ENCODE measurements at regions not wholly inside any gene's neighbourhood (a gene's known extent, or its start where the extent isn't known, plus 50 kb on each side); places are given as distances from the start of the nearest gene placed in this dataset.

DNA sequence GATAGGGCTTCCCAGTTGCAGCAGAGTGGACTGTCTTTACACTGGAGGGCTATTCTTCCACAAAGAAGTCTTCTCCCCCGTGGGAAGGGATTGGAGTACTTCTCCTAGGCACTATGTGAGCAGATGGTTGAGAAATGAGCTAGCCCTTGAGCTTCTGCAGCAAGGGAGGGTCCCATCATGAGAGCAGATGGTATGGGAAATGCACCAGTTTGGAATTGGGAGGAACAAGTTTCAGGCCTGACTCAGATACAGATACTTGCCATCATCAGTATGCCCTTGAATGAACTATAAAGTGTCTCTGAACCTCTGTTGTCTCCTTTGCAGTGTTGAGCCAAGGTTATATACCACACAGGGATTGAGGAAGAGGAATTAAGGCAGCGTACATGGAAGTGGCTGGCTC lies 757.4 kb downstream of the RNF144A start:
- no peak overlapping the region for H3K4me2 ChIP-seq (ENCODE audit: unreplicated experiment)
- in situ Hi-C loops (cut with MboI), result no loop called here
- no peaks in the 10 kb centered on the region for H3K27me3 ChIP-seq (replicated peaks; ENCODE audit: insufficient read depth)

DNA sequence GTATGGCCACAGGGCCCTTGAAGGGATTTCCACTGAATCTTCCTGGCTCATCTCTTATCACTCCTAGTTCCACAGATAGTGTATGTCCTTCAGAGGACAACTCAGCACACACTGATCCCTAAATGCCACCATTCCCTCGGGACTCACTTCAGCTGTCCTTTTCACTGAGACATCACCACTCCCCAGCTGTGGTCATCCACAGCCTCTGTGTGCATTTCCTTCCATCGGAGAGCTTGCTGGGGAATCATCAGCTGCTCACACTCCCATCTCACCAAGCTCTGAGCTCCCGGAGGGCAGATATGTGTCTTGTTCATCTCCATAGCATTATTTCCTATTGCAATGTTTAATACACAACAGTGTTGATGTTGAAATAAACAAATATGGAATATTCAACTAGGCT lies 759.5 kb downstream of the RNF144A start:
- Histone ChIP-seq H3K9me3 (ENCODE audit: low read depth) (no peaks in the 10 kb centered on the region), H3F3A (ENCODE audit: insufficient read depth) (peaks cover 10% of the 10 kb centered on the region; the same call in 1 of the 2 replicates), H3K36me3 (ENCODE audit: low read depth) (no peaks in the 10 kb centered on the region), H2AFZ (no peak overlapping the region), H3K4me3 (no peak overlapping the region), H3K27ac (no peak overlapping the region), H3K9me2 (ENCODE audit: insufficient read depth) (no peaks in the 10 kb centered on the region), H3K27me3 (replicated peaks; ENCODE audit: insufficient read depth) (no peaks in the 10 kb centered on the region), H3K4me1 (ENCODE audit: insufficient read depth) (peaks cover 11% of the 10 kb centered on the region; the same call in 1 of the 2 replicates), H3K9ac (no peak overlapping the region), H4K20me1 (ENCODE audit: insufficient read depth) (no peaks in the 10 kb centered on the region), H3K79me2 (ENCODE audit: insufficient read depth) (no peaks in the 10 kb centered on the region), H3K4me2 (ENCODE audit: unreplicated experiment) (no peak overlapping the region)
- in situ Hi-C loops (cut with MboI), result no loop called here
- peak; percentile 22 for DNase-seq
- WGBS, 2 experiments (ENCODE audit: low coverage in 1 of 2, low lambda C conversion rate in 2 of 2, missing lambda C conversion rate in 2 of 2), result 79 to 86% methylated on average over 3 of the region's 3 CpGs
- no peak for TF ChIP-seq EZH2phosphoT487 (IDR thresholded peaks at IDR 0.05; ENCODE audit: insufficient read depth, low read depth)
- TF ChIP-seq EZH2 (IDR thresholded peaks at IDR 0.05; ENCODE audit: insufficient read depth, poor library complexity, severe bottlenecking), result no peak

More for the DNA sequence above, 757.4 kb downstream of the RNF144A start:
- WGBS, 2 experiments (ENCODE audit: low coverage in 1 of 2, low lambda C conversion rate in 2 of 2, missing lambda C conversion rate in 2 of 2), result 71 to 72% methylated on average over 2 of the region's 2 CpGs
- Histone ChIP-seq H3K27ac (peak overlapping the region; percentile 7; the same call in 1 of the 2 replicates), H3K9ac (no peak overlapping the region), H3K4me3 (no peak overlapping the region), H3K9me2 (ENCODE audit: insufficient read depth) (no peaks in the 10 kb centered on the region), H3F3A (ENCODE audit: insufficient read depth) (peaks cover 10% of the 10 kb centered on the region; the same call in 1 of the 2 replicates), H3K36me3 (ENCODE audit: low read depth) (no peaks in the 10 kb centered on the region), H4K20me1 (ENCODE audit: insufficient read depth) (no peaks in the 10 kb centered on the region), H3K9me3 (ENCODE audit: low read depth) (no peaks in the 10 kb centered on the region), H3K4me1 (ENCODE audit: insufficient read depth) (peaks cover 17% of the 10 kb centered on the region), H3K79me2 (ENCODE audit: insufficient read depth) (no peaks in the 10 kb centered on the region), H2AFZ (no peak overlapping the region)
- TF ChIP-seq EZH2 (IDR thresholded peaks at IDR 0.05; ENCODE audit: insufficient read depth, poor library complexity, severe bottlenecking) (no peak), EZH2phosphoT487 (IDR thresholded peaks at IDR 0.05; ENCODE audit: insufficient read depth, low read depth) (no peak)
- peak; percentile 46 for DNase-seq

DNA sequence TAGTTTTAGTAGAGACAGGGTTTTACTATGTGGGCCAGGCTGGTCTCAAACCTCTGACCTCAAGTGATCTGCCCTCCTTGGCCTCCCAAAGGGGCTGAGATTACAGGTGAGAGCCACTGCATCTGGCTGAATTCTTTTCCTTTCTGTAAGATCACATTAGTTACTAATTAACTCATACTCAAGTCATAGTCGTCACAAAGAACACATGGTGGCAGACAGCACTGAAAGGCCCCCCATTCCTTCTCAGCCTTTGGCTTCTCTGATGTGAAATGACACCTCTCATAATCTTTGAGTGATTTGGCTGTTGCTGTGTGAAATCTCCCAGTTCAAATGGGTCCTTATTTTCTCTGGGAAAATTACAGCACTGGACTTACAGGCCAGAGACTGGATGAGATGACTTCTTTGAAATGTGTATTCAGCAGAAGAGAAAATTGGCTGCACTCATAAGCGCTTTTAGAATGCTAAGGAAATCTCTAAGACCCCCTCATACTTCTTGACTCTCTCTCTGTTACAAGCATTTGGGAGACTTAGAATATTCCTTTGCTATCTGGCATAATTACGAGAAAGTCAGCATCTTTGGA lies 764.8 kb downstream of the RNF144A start:
- no peak overlapping the region for H3K27ac ChIP-seq
- no peaks in the 10 kb centered on the region for H3K9me2 ChIP-seq (ENCODE audit: insufficient read depth)
- H2AFZ ChIP-seq, result no peak overlapping the region
- 94 to 98% methylated on average over 3 of the region's 3 CpGs for WGBS, 2 experiments (ENCODE audit: low coverage in 1 of 2, low lambda C conversion rate in 2 of 2, missing lambda C conversion rate in 2 of 2)
- no peaks in the 10 kb centered on the region for H3K79me2 ChIP-seq (ENCODE audit: insufficient read depth)
- H3K4me2 ChIP-seq (ENCODE audit: unreplicated experiment), result no peak overlapping the region
- no peaks in the 10 kb centered on the region for H3K27me3 ChIP-seq (replicated peaks; ENCODE audit: insufficient read depth)
- in situ Hi-C loops (cut with MboI), result no loop called here
- DNase-seq, result no peak
- peaks cover 17% of the 10 kb centered on the region for H3K4me1 ChIP-seq (ENCODE audit: insufficient read depth)
- no peak overlapping the region for H3K4me3 ChIP-seq
- H3F3A ChIP-seq (ENCODE audit: insufficient read depth), result peaks cover 13% of the 10 kb centered on the region
- no peaks in the 10 kb centered on the region for H3K9me3 ChIP-seq (ENCODE audit: low read depth)
- no peaks in the 10 kb centered on the region for H4K20me1 ChIP-seq (ENCODE audit: insufficient read depth)
- H3K36me3 ChIP-seq (ENCODE audit: low read depth), result no peaks in the 10 kb centered on the region
- no peak for TF ChIP-seq EZH2phosphoT487 (IDR thresholded peaks at IDR 0.05; ENCODE audit: insufficient read depth, low read depth)
- TF ChIP-seq EZH2 (IDR thresholded peaks at IDR 0.05; ENCODE audit: insufficient read depth, poor library complexity, severe bottlenecking), result no peak
- no peak overlapping the region for H3K9ac ChIP-seq

DNA sequence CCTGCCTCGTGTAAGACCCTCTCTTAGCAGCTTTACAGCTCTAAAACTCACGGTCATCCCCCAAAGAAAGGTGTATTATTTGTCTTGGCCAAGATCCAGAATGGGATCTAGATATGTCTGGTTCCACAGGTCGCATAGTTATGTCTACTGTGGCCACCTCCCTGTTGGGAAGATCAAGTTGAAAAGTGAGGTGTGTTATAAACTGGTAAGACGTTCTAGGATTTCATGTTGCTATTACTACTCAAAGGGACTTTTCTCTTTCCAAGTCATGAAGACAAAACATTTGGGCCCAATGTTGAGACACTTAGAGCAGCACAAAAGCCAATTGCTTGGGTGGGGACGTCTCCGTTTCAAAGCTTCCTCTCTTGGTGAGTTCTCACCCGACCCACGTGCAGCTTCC lies 766.0 kb downstream of the RNF144A start:
- no peaks in the 10 kb centered on the region for H3K36me3 ChIP-seq (ENCODE audit: low read depth)
- H3K9ac ChIP-seq, result no peak overlapping the region
- peaks cover 13% of the 10 kb centered on the region for H3F3A ChIP-seq (ENCODE audit: insufficient read depth)
- WGBS, 2 experiments (ENCODE audit: low coverage in 1 of 2, low lambda C conversion rate in 2 of 2, missing lambda C conversion rate in 2 of 2), result 84% methylated on average over 8 of the region's 8 CpGs
- H3K9me2 ChIP-seq (ENCODE audit: insufficient read depth), result no peaks in the 10 kb centered on the region
- no peaks in the 10 kb centered on the region for H3K9me3 ChIP-seq (ENCODE audit: low read depth)
- H4K20me1 ChIP-seq (ENCODE audit: insufficient read depth), result no peaks in the 10 kb centered on the region
- in situ Hi-C loops (cut with MboI), result no loop called here
- peaks cover 17% of the 10 kb centered on the region for H3K4me1 ChIP-seq (ENCODE audit: insufficient read depth)
- TF ChIP-seq EZH2phosphoT487 (IDR thresholded peaks at IDR 0.05; ENCODE audit: insufficient read depth, low read depth), result no peak
- no peak for TF ChIP-seq EZH2 (IDR thresholded peaks at IDR 0.05; ENCODE audit: insufficient read depth, poor library complexity, severe bottlenecking)
- H3K4me2 ChIP-seq (ENCODE audit: unreplicated experiment), result no peak overlapping the region
- H3K27ac ChIP-seq, result no peak overlapping the region
- no peak overlapping the region for H2AFZ ChIP-seq
- no peak for DNase-seq
- H3K4me3 ChIP-seq, result no peak overlapping the region
- H3K79me2 ChIP-seq (ENCODE audit: insufficient read depth), result no peaks in the 10 kb centered on the region
- no peaks in the 10 kb centered on the region for H3K27me3 ChIP-seq (replicated peaks; ENCODE audit: insufficient read depth)

Measured in GM23248 (cell line).